GM18502 (cell line): ENCODE measurements at regions not wholly inside any gene's neighbourhood (a gene's known extent, or its start where the extent isn't known, plus 50 kb on each side); places are given as distances from the start of the nearest gene placed in this dataset.

ENCODE experiments used
- ATAC-seq: cut with Tn5 transposase; IDR thresholded peaks from one replicate; pipeline ENCODE4 v1.9.1; 2021; ENCODE audit warnings: mild to moderate bottlenecking; ENCODE audit not compliant: unreplicated experiment, poor library complexity

DNA sequence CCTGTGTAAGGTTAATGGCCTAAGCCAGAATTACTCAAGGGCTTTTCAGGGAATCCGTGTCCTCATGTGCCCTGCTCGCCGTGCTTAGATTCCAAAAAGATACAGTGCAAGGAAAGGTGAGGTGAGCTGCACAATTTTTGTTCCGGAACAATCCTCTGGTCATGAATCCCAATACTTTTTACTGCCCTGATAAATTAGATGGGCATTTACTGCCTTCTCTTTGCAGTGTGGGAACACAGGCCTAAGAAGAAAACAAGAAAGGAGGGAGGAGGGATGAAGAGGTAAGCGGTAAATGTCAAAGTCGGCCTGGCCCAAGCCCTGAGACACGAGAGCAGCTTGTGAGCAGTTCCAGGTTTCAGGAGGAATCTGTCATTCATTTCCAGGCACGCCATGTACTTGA, 390.9 kb upstream of the SULF2 start:
- no peak for ATAC-seq

- no peak for ATAC-seq
Observed at GRCh38 chr20:48175261-48175660, 390.0 kb upstream of the SULF2 start.

DNA sequence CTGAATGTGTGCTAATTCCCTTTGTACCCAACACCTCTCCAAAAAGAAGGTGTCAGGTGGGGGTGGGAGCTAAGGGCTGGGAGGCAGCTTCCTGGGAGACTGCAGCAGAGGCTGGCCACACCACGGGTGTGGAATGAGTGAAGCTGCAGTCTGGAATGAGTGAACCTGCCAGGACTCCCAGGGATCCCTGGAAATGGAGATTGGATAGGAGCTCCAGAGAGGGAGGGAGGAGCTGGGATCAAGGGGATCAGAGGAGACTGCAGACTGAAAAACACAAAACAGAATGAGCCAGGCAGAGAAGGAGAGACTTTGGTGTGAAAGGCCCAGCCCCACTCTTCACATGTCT, 387.0 kb upstream of the SULF2 start:
- no peak for ATAC-seq

- ATAC-seq: no peak
Observed at GRCh38 chr20:48171626-48172356, 386.5 kb upstream of the SULF2 start.

DNA sequence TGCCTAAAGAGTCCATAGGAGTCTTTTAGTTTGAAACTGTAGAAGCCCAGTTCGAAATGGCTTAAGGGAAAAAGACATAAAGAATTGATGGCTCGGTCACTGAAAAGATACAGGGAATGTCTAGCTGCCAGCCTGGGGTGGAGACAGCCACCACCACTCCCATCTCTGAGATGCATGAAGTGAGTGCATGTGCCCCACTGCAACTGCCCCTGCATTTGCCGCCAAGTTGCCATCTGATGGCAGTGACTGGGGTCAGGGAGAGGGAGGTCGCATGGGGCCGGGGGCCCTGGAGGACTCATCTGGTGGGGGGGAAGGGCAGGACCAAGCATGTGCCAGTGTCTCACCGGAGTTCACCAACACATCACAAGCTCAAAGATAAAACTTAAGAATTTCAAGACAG, 385.8 kb upstream of the SULF2 start:
- ATAC-seq: no peak

GRCh38 chr20:48170625-48171024, 385.3 kb upstream of the SULF2 start:
- ATAC-seq: no peak

DNA sequence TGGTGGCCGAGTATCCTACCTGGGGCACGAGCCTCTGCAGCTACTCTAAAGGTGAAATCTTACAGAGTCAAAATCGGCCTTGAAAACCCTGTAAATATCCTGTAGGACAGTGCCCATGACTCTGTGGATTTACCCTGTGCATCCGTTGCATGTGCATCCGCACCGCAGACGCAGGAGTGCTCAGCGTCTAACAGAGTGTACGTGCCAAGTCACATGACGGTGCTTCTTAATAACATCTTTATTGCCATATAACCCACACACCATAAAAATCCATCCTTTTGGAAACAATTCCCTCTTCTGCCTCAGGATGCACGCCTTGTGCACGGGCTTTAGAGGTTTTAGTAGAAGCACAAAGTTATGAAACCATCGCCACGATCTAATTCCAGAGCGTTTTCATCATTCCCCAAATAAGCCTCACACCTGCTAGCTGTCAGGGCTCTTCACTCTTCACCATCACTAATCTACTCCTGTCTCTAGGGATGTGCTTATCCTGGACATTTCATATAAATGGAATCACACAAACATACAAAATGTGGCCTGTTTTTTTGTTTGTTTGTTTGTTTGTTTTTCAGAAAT, 384.5 kb upstream of the SULF2 start:
- no peak for ATAC-seq

- no peak for ATAC-seq
Observed at GRCh38 chr20:48166082-48166835, 381.0 kb upstream of the SULF2 start.

DNA sequence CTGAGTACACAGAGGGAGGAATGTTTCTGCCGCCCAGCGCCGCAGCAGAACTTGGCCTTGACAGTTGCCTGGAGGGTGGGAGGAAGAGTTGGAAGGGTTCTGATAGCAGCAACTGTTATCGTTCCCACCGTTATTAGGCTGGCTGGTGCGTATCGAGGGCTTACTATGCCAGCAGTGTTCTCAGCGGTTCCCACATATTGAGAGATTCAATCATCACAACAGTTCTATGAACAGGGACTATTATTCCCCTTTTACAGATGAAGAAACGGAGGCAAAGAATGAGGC, 380.1 kb upstream of the SULF2 start:
- ATAC-seq: no peak

- ATAC-seq: no peak
Observed at GRCh38 chr20:48164566-48165400, 379.5 kb upstream of the SULF2 start.

DNA sequence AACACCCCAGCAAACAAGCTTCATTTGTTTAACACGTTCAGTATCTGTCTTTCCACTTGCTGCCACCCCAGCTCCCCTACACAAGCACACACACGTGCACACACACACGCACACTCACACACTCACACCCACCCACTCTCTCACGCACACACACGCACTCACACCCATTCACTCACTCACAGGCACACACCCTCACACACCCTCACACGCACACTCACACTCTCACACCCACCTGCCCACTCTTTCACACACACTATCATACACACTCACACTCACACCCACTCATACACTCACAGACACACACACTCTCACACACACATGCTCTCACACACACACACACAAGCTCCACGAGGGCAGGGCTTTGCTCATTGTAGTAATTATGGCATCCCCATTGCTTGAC, 378.8 kb upstream of the SULF2 start:
- no peak for ATAC-seq

DNA sequence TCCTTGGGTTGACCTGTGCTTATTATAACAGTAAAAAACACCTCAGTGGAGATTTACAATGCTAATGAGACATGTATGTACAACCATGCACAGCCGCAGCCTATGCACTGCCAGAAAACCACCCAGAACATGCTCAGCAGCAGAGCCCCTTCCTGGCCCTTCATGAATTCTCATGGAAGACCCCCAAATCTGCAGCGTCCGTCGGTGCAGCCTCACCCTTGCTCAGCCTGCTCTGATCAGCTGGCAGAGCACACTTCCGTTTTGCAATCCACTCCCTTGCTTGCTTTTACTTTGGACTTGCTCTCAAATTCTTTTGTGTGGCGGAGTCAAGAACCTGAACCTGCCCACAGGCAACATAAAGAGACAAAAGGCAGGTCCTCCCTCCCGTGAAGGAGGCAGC, 378.2 kb upstream of the SULF2 start:
- no peak for ATAC-seq

DNA sequence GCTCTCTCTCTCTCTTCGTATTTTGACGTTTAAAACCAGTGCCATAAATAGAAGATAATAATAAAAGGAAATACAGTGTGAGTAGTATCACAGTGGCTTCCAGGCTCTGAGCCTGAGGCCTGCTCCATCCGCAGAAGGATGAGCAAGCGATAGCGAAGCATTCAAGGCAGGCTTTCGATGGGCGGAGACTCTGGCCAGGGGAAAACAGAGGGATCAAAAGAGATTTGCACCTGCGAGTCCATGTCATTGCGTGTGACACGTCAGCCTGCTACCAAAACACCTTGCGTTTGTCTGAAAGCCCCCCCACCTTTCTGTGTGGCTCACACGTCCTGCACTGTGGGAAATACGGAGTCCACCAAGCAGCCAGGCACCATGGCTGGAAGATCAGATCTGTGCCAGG, 377.3 kb upstream of the SULF2 start:
- no peak for ATAC-seq

- no peak for ATAC-seq
Observed at GRCh38 chr20:48159145-48160008, 374.1 kb upstream of the SULF2 start.

DNA sequence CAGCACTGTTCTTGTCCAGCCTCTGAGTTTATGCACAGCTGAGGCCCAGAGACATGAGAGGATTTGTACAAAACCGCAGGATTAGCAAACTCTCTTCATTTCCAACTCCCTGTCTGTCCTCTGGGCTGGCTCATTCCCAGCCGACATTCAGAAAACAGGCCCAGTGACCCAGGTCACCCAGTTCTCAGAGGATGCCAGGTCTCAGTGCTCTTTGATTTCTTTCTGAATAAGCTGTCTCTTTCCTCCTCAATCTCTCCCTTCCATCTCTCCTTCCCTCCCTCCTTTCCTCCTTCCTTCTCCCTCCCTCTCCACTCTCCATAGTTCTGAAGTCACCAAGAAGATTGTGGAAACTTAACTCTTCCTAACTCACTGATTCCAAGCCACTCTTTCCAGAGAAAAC, 372.7 kb upstream of the SULF2 start:
- ATAC-seq: no peak

- no peak for ATAC-seq
Observed at GRCh38 chr20:48156951-48157700, 371.8 kb upstream of the SULF2 start.

- no peak for ATAC-seq
Observed at GRCh38 chr20:48156521-48156920, 371.2 kb upstream of the SULF2 start.

DNA sequence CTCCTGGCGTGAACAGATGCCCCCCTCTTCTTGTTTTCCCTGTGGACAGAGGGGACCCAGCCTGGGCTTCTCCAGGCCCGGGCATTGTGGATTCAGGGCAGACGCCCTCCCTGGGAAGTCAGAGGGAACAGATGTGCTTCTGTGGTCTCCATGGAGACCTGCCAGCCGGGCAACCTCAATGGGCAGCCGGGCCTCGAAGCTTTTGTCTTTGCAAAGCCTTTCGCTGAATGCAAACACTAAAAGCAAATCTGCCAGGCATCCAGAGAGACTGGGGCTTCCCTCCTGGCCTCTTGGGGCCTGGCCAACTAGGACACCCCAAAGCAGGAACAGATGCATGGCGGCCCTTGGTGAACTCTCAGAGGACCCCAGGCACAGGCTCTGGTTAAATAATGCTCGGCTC, 370.0 kb upstream of the SULF2 start:
- no peak for ATAC-seq

DNA sequence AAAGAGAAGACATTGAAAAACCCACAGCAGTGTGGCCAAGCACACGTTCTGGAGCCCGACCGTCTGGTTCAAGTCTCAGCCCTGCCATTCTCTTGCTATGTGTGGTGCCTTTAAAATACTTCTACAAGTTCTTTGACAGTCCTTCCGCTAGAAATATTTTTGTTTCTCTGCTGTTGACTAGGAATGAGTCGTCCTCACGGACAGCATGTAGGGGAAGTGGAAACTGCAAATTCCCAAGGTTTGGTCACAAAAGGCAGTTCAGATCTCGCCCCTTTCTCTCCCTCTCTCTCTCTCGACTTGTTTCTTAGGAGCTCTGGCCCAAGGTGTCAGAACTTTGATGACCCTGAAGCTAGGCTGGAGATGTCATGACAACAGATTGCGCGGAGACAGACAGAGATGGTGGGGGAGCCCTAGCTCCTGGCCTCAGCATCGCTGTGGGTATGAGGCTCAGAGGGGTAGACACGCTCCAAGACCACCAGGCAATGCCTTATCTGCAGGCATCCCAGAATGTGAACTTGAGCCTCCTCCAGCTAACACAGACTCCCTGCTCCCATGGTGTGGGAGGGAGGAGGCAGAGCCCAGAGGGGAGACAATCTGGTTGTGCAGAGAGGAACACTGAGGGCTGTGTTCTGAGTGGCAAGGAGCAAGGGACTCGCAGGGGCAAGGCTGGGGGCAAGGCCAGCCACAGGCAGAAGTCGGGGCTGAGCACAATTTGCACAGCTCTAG, 368.9 kb upstream of the SULF2 start:
- ATAC-seq: no peak
